HepG2 (cell line): ENCODE measurements at regions not wholly inside any gene's neighbourhood (a gene's known extent, or its start where the extent isn't known, plus 50 kb on each side); places are given as distances from the start of the nearest gene placed in this dataset.

Experiments used
- ATAC-seq: fragments of 200-7000 bp; cut with Tn5 transposase; 3 replicates; pipeline ENCODE4 v1.9.1; 2020; ENCODE audit warnings: mild to moderate bottlenecking, moderate library complexity
- BruUV-seq: library from RNA; stranded (reverse); fragments of 400-500 nt; replicated peaks from 2 replicates; lab custom pipeline; 2021; lab: Mats Ljungman, UMichigan
- CTCF ChIA-PET: fragments of 300-600 bp; formaldehyde crosslinking; extraction: SDS; loops from one replicate; lab custom pipeline; 2021; ENCODE audit warnings: low total read pairs, inconsistent platforms, low intra/inter-chr PET ratio; lab: Yijun Ruan, JAX
- POLR2A ChIA-PET: fragments of 350-600 bp; sonication (Branson Sonifier 250); formaldehyde crosslinking; loops from one replicate; lab custom pipeline; 2020; ENCODE audit warnings: antibody characterized with exemption, inconsistent platforms; lab: Yijun Ruan, JAX
- DNase-seq: peaks from one replicate; pipeline ENCODE4 v3.0.0-alpha.2; 2015; ENCODE audit warnings: low spot score
- FAIRE-seq: peaks from 3 replicates; lab custom pipeline; 2011; peaks lifted over from hg19 to GRCh38; lab: Jason Lieb, UNC
- H2AFZ ChIP-seq: one replicate; pipeline ENCODE4 v1.6.1; 2011; ENCODE audit warnings: low read length, inconsistent platforms
- H3K27ac ChIP-seq: fragments of 300-600 bp; 3 replicates; pipeline ENCODE4 v1.8.0; 2011; ENCODE audit warnings: mixed run types, mild to moderate bottlenecking, mixed read lengths, low read length, inconsistent platforms; ENCODE audit not compliant: insufficient read depth; ENCODE audit errors: extremely low read length
- H3K27me3 ChIP-seq, 2 experiments: fragments of 200-600 bp in 1 of 2; 2 replicates in 1 of 2; 3 replicates in 1 of 2; pipeline versions ENCODE4 v1.6.0 to v1.8.0; 2011; ENCODE audit warnings: low read length in 2 of 2, mild to moderate bottlenecking in 2 of 2, moderate library complexity in 2 of 2, inconsistent platforms in 1 of 2; ENCODE audit not compliant: insufficient read depth in 2 of 2, control insufficient read depth in 1 of 2
- H3K36me3 ChIP-seq, 2 experiments: fragments of 200-600 bp in 1 of 2; replicated peaks in 1 of 2; 2 replicates in 1 of 2; 3 replicates in 1 of 2; pipeline versions ENCODE4 v1.5.1 to v1.8.0; 2011; ENCODE audit warnings: low read length in 2 of 2, inconsistent platforms in 1 of 2; ENCODE audit not compliant: insufficient read depth in 2 of 2, control insufficient read depth in 1 of 2
- H3K4me1 ChIP-seq: 2 replicates; pipeline ENCODE4 v1.5.1; 2012; ENCODE audit warnings: low read length, inconsistent platforms; ENCODE audit not compliant: insufficient read depth
- H3K4me2 ChIP-seq: 2 replicates; pipeline ENCODE4 v1.6.0; 2011; ENCODE audit warnings: low read depth, low read length, inconsistent platforms
- H3K4me3 ChIP-seq, 3 experiments: fragments of 200-600 bp in 1 of 3; sonication (generic), shearing (Covaris generic) in 1 of 3; replicated peaks in 1 of 3; 2 replicates each; pipeline ENCODE4 v1.5.1; 2011 to 2016; ENCODE audit warnings: low read length in 3 of 3, inconsistent platforms in 2 of 3, low read depth in 2 of 3, mild to moderate bottlenecking in 2 of 3, control low read depth in 1 of 3, mixed read lengths in 1 of 3; ENCODE audit not compliant: insufficient read depth in 1 of 3
- H3K79me2 ChIP-seq: one replicate; pipeline ENCODE4 v1.6.1; 2011; ENCODE audit warnings: low read length, inconsistent platforms; ENCODE audit not compliant: insufficient read depth
- H3K9ac ChIP-seq: 2 replicates; pipeline ENCODE4 v1.6.0; 2011; ENCODE audit warnings: mild to moderate bottlenecking, low read depth, low read length, inconsistent platforms; ENCODE audit not compliant: insufficient read depth
- H3K9me3 ChIP-seq: 2 replicates; pipeline ENCODE4 v1.5.1; 2012; ENCODE audit warnings: mild to moderate bottlenecking, low read length
- H4K20me1 ChIP-seq: 2 replicates; pipeline ENCODE4 v1.6.0; 2011; ENCODE audit warnings: inconsistent platforms, mild to moderate bottlenecking, low read length, moderate library complexity; ENCODE audit not compliant: insufficient read depth
- GATA4 ChIP-seq: sonication (generic); IDR thresholded peaks from 2 replicates; pipeline ENCODE4 v1.6.1; 2016; ENCODE audit warnings: antibody characterized with exemption, low read depth, borderline replicate concordance
- MIER3 ChIP-seq: IDR thresholded peaks from 2 replicates; pipeline ENCODE4 v1.6.1; 2016; ENCODE audit warnings: missing compliant biosample characterization, borderline replicate concordance
- NCOR1 ChIP-seq: fragments of 200-600 bp; sonication (generic); IDR thresholded peaks from 2 replicates; pipeline ENCODE4 v1.7.0; 2017; ENCODE audit warnings: antibody characterized with exemption, low read length, borderline replicate concordance
- NFKB2 ChIP-seq: sonication (generic); formaldehyde crosslinking; IDR thresholded peaks from 2 replicates; pipeline ENCODE4 v1.4.0; 2020; ENCODE audit warnings: missing genetic modification reagents, borderline replicate concordance
- PAX8 ChIP-seq: sonication (generic); formaldehyde crosslinking; IDR thresholded peaks from 2 replicates; pipeline ENCODE4 v1.8.0; 2022; ENCODE audit warnings: mild to moderate bottlenecking, missing genetic modification reagents, borderline replicate concordance
- REPIN1 ChIP-seq: sonication (generic); formaldehyde crosslinking; IDR thresholded peaks from 2 replicates; pipeline ENCODE4 v1.8.0; 2022; ENCODE audit warnings: missing genetic modification reagents, low read depth, mild to moderate bottlenecking, borderline replicate concordance
- SOX13 ChIP-seq, 3 experiments: fragments of 450-650 bp in 1 of 3; sonication (generic) in 1 of 3; formaldehyde crosslinking in 1 of 3; IDR thresholded peaks in 2 of 3; conservative IDR thresholded peaks in 1 of 3; 2 replicates each; pipeline versions ENCODE4 v1.5.0 to v1.6.1; 2016 to 2020; ENCODE audit warnings: antibody characterized with exemption in 1 of 3, mild to moderate bottlenecking in 1 of 3, missing compliant biosample characterization in 1 of 3, missing genetic modification reagents in 1 of 3, moderate library complexity in 1 of 3
- SRSF9 ChIP-seq: fragments of 200-400 bp; formaldehyde crosslinking; IDR thresholded peaks from 2 replicates; pipeline ENCODE4 v1.6.1; 2018; ENCODE audit warnings: borderline replicate concordance, mild to moderate bottlenecking, low read depth, low read length; ENCODE audit not compliant: insufficient read depth, poor library complexity, severe bottlenecking
- SRY ChIP-seq: sonication (generic); formaldehyde crosslinking; IDR thresholded peaks from 2 replicates; pipeline ENCODE4 v1.8.0; 2022; ENCODE audit warnings: mild to moderate bottlenecking, missing genetic modification reagents
- XBP1 ChIP-seq: sonication (generic); formaldehyde crosslinking; IDR thresholded peaks from 2 replicates; pipeline ENCODE4 v1.5.0; 2020; ENCODE audit warnings: missing genetic modification reagents
- ZBTB46 ChIP-seq: sonication (generic); formaldehyde crosslinking; IDR thresholded peaks from 2 replicates; pipeline ENCODE4 v1.4.0; 2020; ENCODE audit warnings: mild to moderate bottlenecking, missing genetic modification reagents, borderline replicate concordance
- ZBTB8A ChIP-seq: sonication (generic); formaldehyde crosslinking; IDR thresholded peaks from 2 replicates; pipeline ENCODE4 v1.4.0; 2020; ENCODE audit warnings: mild to moderate bottlenecking, low read depth, missing genetic modification reagents, borderline replicate concordance
- ZNF234 ChIP-seq: sonication (generic); formaldehyde crosslinking; conservative IDR thresholded peaks from 2 replicates; pipeline ENCODE4 v1.5.1; 2020; ENCODE audit warnings: mild to moderate bottlenecking, missing genetic modification reagents
- ZNF337 ChIP-seq: sonication (generic); formaldehyde crosslinking; IDR thresholded peaks from 2 replicates; pipeline ENCODE4 v1.5.1; 2020; ENCODE audit warnings: missing genetic modification reagents, low read depth, mild to moderate bottlenecking, borderline replicate concordance
- ZNF431 ChIP-seq: sonication (generic); formaldehyde crosslinking; IDR thresholded peaks from 2 replicates; pipeline ENCODE4 v1.9.0; 2022; ENCODE audit warnings: missing genetic modification reagents, low read depth, mild to moderate bottlenecking, borderline replicate concordance
- ZNF781 ChIP-seq: sonication (generic); formaldehyde crosslinking; IDR thresholded peaks from 2 replicates; pipeline ENCODE4 v1.5.1; 2020; ENCODE audit warnings: borderline replicate concordance, mild to moderate bottlenecking, missing genetic modification reagents; ENCODE audit errors: not compliant biosample characterization
- ZNF839 ChIP-seq: sonication (generic); formaldehyde crosslinking; IDR thresholded peaks from 2 replicates; pipeline ENCODE4 v1.4.0; 2020; ENCODE audit warnings: missing genetic modification reagents, mild to moderate bottlenecking, borderline replicate concordance
- ZSCAN5A ChIP-seq: sonication (generic); formaldehyde crosslinking; IDR thresholded peaks from 2 replicates; pipeline ENCODE4 v1.8.0; 2022; ENCODE audit warnings: mild to moderate bottlenecking, missing genetic modification reagents, borderline replicate concordance
- WGBS: methylation state at CpG from one replicate; pipeline ENCODE4 v1.1.6; 2017; ENCODE audit warnings: low lambda C conversion rate; 5-methylcytosine and 5-hydroxymethylcytosine counted together
- in situ Hi-C: cut with HindIII; loops from 2 replicates; pipeline ENCODE4 v1.10.0; 2017; ENCODE audit warnings: low pct_unique_long_range_greater_than_20kb; ENCODE audit not compliant: extremely low pct_ligation_motif_present
- intact Hi-C: fragments of 100-400 bp; cut with micrococcal nuclease; formaldehyde crosslinking; loops from one replicate; pipeline ENCODE4 v1.10.0; 2022; ENCODE audit not compliant: unreplicated experiment

GRCh38 chr14:89040460-89041256 lies 216.2 kb downstream of the TTC8 start (continued):
- TF ChIP-seq ZSCAN5A (CRISPR knock-in tag) (peak; percentile 71; the same call in 1 of the 2 replicates), SRSF9 (no peak), GATA4 (no peak; the same call in 1 of the 2 replicates), NFKB2 (peak; percentile 75; the same call in 1 of the 2 replicates)
- TF ChIP-seq, all 625 proteins: peak for 286

- Histone ChIP-seq H3K27me3 (no peaks in the 10 kb centered on the region), H4K20me1 (no peaks in the 10 kb centered on the region), H3K9ac (peak overlapping the region; percentile 99), H3K9me3 (peaks cover 12% of the 10 kb centered on the region), H3K4me3 (peak overlapping the region; percentile 51 to 76 (median 54)), H3K4me1 (peaks cover 28% of the 10 kb centered on the region), H3K79me2 (no peaks in the 10 kb centered on the region), H3K4me2 (peak overlapping the region; percentile 100), H3K36me3 (no peaks in the 10 kb centered on the region), H2AFZ (peak overlapping the region; percentile 34), H3K27ac (peak overlapping the region; percentile 100)
- intact Hi-C loops (loop anchor here (2.0 to 5.0 kb wide), 5 partner anchors 96 to 731 kb away; no protein-coding TSS in a partner anchor), in situ Hi-C loops (loop anchor here (5.0 to 25.0 kb wide), 3 partner anchors 376 to 871 kb away; partner anchors contain the start of gene FOXN3)
- BruUV-seq = TSS peak; percentile 93
- under 1% methylated on average over 8 of the region's 8 CpGs for WGBS
- FAIRE-seq (peak; percentile 98), DNase-seq (peak; percentile 93), ATAC-seq (peak; percentile 89)
- ChIA-PET CTCF (interaction anchor here (1.4 kb wide), 2 partner anchors 14 to 874 kb away, joined by 5 to 7 read pairs; no protein-coding TSS in a partner anchor), POLR2A (interaction anchor here (0.6 to 1.7 kb wide), 13 partner anchors 10 to 872 kb away, joined by 3 to 9 read pairs (median 4); no protein-coding TSS in a partner anchor)
- no peak for TF ChIP-seq XBP1
- no peak for TF ChIP-seq MIER3 (CRISPR knock-in tag)
- TF ChIP-seq NCOR1 = peak; percentile 56; the same call in 1 of the 2 replicates
- TF ChIP-seq ZNF839 = no peak
- no peak for TF ChIP-seq PAX8 (CRISPR knock-in tag)
- no peak for TF ChIP-seq ZNF337
- no peak for TF ChIP-seq ZNF234 (CRISPR knock-in tag)
- no peak for TF ChIP-seq ZBTB8A (CRISPR knock-in tag)
- no peak for TF ChIP-seq SRY (CRISPR knock-in tag)
- no peak for TF ChIP-seq ZNF781
- no peak for TF ChIP-seq SOX13 (IDR thresholded peaks at IDR 0.05)
- TF ChIP-seq SOX13 (CRISPR knock-in tag; conservative IDR thresholded peaks at IDR 0.05 in 1 of 2, IDR thresholded peaks at IDR 0.05 in 1 of 2) = 0 out of 4 replicates have a peak, but pooled peaks of 1 of the 2 experiments have one; percentile 28
- TF ChIP-seq REPIN1 = no peak
- no peak for TF ChIP-seq ZBTB46
- TF ChIP-seq ZNF431 (CRISPR knock-in tag) = no peak
Measured at GRCh38 chr14:89041257-89041582, 216.8 kb downstream of the TTC8 start.
